Brain microvascular endothelial cell (primary cell): ENCODE measurements at regions not wholly inside any gene's neighbourhood (a gene's known extent, or its start where the extent isn't known, plus 50 kb on each side); places are given as distances from the start of the nearest gene placed in this dataset.

Experiments
- DNase-seq: peaks from one replicate; pipeline ENCODE4 v3.0.0-alpha.2; 2020
- H3K27ac ChIP-seq: fragments of 250-450 bp; sonication (Bioruptor Pico); 2 replicates; pipeline ENCODE4 v1.5.1; 2020; ENCODE audit warnings: mild to moderate bottlenecking, moderate library complexity
- H3K27me3 ChIP-seq: fragments of 250-450 bp; sonication (Bioruptor Pico); replicated peaks from 2 replicates; pipeline ENCODE4 v1.5.1; 2020; ENCODE audit warnings: mild to moderate bottlenecking
- H3K36me3 ChIP-seq: fragments of 250-450 bp; sonication (Bioruptor Pico); replicated peaks from 2 replicates; pipeline ENCODE4 v1.5.1; 2020; ENCODE audit warnings: mild to moderate bottlenecking
- H3K4me3 ChIP-seq: 2 replicates; pipeline ENCODE4 v1.5.1; 2011; ENCODE audit warnings: low read depth, mild to moderate bottlenecking, control low read depth, low read length, moderate library complexity
- in situ Hi-C: cut with HindIII; loops from 2 replicates; pipeline ENCODE4 v1.10.0; 2017; ENCODE audit warnings: low sequenced_read_pairs, low pct_ligation_motif_present
- TF ChIP-seq, protein P1 (sequence below): IDR thresholded peaks from 2 replicates; pipeline ENCODE4 v1.5.1; 2011; ENCODE audit warnings: low read depth, mild to moderate bottlenecking, moderate library complexity, low read length, control low read depth, inconsistent platforms; ENCODE audit errors: missing control alignments

DNA sequence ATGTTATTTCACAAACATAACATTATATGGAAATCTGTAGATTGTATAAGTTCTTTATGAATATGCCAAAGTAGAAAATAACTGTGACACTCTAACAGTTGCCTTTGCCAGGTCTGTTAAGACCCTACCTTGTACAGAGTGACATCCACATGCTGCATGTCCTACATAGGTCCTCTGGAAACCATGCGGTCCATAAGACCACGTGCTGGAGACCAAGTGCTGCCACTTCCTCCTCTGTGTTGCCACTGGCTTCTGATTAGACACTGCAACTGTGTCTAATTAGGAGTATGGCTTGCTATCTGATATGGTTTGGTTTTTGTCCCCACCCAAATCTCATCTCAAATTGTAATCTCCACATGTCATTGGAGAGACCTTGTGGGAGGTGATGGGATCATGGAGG is 855.5 kb upstream of the SEMA6D start:
- Histone ChIP-seq H3K27ac (no peak overlapping the region), H3K36me3 (no peaks in the 10 kb centered on the region), H3K27me3 (no peaks in the 10 kb centered on the region), H3K4me3 (no peak overlapping the region)
- DNase-seq: no peak
- TF ChIP-seq, protein P1, sequence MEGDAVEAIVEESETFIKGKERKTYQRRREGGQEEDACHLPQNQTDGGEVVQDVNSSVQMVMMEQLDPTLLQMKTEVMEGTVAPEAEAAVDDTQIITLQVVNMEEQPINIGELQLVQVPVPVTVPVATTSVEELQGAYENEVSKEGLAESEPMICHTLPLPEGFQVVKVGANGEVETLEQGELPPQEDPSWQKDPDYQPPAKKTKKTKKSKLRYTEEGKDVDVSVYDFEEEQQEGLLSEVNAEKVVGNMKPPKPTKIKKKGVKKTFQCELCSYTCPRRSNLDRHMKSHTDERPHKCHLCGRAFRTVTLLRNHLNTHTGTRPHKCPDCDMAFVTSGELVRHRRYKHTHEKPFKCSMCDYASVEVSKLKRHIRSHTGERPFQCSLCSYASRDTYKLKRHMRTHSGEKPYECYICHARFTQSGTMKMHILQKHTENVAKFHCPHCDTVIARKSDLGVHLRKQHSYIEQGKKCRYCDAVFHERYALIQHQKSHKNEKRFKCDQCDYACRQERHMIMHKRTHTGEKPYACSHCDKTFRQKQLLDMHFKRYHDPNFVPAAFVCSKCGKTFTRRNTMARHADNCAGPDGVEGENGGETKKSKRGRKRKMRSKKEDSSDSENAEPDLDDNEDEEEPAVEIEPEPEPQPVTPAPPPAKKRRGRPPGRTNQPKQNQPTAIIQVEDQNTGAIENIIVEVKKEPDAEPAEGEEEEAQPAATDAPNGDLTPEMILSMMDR: no peak
- in situ Hi-C loops: no loop called here

DNA sequence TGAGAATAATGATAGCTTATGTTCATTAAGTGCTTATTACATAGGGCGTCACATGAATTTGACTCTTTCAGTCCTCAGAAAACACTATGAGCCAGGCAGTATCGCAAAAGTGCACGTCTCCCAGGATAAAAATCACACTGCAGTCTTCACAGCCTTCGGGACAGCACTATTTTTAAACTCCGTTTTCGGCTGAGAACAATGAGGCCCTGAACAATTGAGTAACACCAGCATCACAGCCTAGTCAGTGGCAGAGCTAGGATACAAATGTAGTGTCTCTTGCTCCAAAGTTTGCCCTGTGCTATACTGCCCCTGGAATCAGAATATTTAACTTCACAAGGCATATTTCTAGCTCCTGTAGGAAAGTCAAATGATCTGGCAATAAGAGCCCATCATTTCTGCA is 852.1 kb upstream of the SEMA6D start:
- in situ Hi-C loops: no loop called here
- no peak for DNase-seq
- Histone ChIP-seq H3K4me3 (no peak overlapping the region), H3K27me3 (no peaks in the 10 kb centered on the region), H3K36me3 (no peaks in the 10 kb centered on the region), H3K27ac (no peak overlapping the region)
- TF ChIP-seq, protein P1: no peak

DNA sequence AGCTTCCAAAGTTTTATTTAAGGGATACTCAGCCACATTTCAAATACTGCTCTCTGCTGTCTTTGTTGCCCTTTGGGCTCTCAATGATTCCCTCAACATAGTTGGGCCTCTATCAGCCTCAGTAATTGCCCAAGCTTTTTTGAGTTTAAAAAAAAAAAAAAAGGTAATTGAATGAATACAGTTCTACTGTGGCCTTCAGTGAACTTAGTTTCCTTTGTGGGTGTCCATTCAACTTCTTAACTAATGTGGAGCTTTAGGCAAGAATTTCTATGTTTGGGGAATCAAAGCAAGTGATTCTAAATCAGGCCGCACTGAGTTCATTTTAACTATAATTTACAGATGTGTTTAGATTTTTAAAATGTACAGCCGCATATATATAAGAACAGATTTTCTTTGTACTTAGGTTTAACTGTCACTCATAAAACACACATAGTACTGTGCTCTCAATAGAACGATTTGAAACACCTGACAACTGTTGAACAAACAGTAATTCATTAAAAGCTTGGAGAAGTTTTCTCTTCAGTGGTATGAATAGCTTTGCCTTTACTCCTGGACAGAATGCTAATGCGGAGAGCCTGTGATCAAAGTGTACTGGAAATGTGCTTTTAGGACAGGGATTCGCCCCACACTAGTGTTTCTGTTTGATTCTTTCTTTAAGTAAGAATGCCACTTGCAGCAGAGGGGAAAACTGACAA is 844.9 kb upstream of the SEMA6D start:
- DNase-seq: no peak
- TF ChIP-seq, protein P1: no peak
- Histone ChIP-seq H3K4me3 (no peak overlapping the region), H3K27ac (no peak overlapping the region), H3K36me3 (no peaks in the 10 kb centered on the region), H3K27me3 (no peaks in the 10 kb centered on the region)
- in situ Hi-C loops: no loop called here

GRCh38 chr15:46872981-46873330 is 844.3 kb upstream of the SEMA6D start:
- DNase-seq: no peak
- Histone ChIP-seq H3K27me3 (no peaks in the 10 kb centered on the region), H3K27ac (no peak overlapping the region), H3K4me3 (no peak overlapping the region), H3K36me3 (no peaks in the 10 kb centered on the region)
- TF ChIP-seq, protein P1: no peak
- in situ Hi-C loops: no loop called here

GRCh38 chr15:46879032-46879770 is 838.1 kb upstream of the SEMA6D start:
- TF ChIP-seq, protein P1: no peak
- Histone ChIP-seq H3K27ac (no peak overlapping the region), H3K27me3 (no peaks in the 10 kb centered on the region), H3K36me3 (no peaks in the 10 kb centered on the region), H3K4me3 (no peak overlapping the region)
- DNase-seq: no peak
- in situ Hi-C loops: no loop called here
